NCI-H345 treated with DMSO at 0.1 percent for 48 hours (cell line): ENCODE measurements at regions not wholly inside any gene's neighbourhood (a gene's known extent, or its start where the extent isn't known, plus 50 kb on each side); places are given as distances from the start of the nearest gene placed in this dataset.
A peak's percentile ranks its signal among the peaks of the same experiment; 100 is the strongest.
"Not testable (repeated sequence)": the region's sequence is repeated elsewhere in the genome, so short reads cannot be mapped to it uniquely, and the experiment has no call there.

Experiments used
- DNase-seq: peaks from one replicate; lab custom pipeline; 2025; ENCODE audit not compliant: unreplicated experiment; lab: John Stamatoyannopoulos, UW

- no peak for DNase-seq
These were observed 50.7 kb upstream of the DIAPH3 start for GRCh38 chr13:60214213-60215055.

DNA sequence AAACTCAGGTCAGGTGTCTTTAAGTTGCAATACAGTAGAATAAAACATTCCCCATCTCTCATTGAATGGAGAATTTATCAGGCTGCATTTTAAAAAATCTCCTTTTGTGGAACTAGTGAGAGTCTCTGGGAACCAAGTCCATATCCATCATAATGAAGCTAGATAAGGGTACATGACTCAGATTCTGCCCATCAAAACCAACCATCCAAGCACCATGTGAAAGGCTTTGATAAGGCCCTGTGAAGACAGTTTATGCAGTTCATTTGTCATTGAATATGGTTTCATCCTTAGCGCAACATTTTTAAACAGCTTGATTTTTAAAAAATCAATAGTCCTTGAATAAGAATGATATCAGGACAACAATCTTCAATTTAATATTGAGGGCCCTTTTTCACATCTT, 56.3 kb upstream of the DIAPH3 start:
- no peak for DNase-seq

DNA sequence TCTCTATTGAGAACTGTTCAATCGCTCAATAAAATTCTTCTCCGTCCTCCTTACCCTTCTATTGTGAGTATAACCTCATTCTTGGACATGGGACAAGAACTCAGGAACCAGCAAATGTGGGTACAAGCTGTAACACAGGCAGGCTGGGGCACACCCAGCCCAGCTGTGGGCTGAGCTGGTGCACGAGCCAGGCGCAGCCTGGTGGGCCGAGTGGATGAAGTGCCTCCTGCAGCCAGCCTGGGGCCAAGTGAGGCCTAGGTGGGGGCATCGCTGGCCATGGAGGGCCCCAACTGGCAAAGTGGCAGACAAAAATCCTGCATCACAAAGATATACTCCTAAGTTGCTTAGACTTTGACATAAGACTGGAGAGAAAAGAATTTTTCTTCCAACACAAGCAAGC, 57.9 kb upstream of the DIAPH3 start:
- no peak for DNase-seq

- DNase-seq, result no peak
These were observed 62.8 kb upstream of the DIAPH3 start for GRCh38 chr13:60226507-60226906.

DNA sequence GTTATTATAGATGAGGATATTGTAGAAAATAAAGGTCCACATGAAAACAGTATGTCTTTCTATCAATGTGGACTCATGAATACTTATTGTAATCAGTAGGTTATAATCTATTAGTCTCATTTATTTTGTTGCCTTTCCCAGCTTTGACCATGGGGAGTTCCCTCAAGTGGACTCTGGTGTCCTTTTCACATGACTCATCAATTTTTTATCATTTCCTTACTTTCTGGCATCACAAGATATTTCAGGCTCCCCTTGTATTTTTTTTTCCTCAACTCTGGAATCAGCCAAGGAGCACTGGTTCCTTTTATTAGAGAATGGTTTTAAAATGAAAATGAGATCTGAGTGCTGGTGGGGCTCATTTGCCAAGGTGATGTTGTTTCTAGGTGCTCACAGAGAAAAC, 63.4 kb upstream of the DIAPH3 start:
- DNase-seq, result no peak

GRCh38 chr13:60229708-60230272, 66.1 kb upstream of the DIAPH3 start:
- no peak for DNase-seq

GRCh38 chr13:60230593-60230992, 66.9 kb upstream of the DIAPH3 start:
- no peak for DNase-seq

DNA sequence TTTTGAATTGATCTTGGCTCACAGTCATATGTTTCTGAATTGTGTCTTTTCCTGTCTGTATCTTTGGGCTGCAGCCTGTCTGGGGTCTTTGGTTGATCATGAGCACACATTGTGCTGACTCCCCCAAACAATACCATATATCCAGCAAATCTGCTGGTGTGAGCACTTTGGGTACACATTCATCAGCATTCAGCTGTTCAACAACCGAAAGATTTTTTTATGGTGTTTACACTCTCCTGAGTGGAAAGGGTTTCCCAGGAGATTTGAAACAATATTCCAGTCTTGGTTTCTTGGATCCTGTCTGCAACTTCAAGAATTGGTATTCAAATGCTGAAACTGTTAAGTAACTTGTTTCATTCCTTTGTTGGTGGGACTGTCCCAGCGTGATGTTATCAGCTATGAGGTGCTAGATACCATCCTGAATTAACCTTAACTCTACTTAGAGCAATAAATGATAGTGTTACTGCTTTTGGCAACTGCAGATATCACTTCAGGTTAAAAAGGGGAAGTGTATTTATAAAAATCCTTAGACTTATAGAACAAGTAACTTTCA, 78.4 kb upstream of the DIAPH3 start:
- no peak for DNase-seq

- DNase-seq, result no peak
These were observed 80.7 kb upstream of the DIAPH3 start for GRCh38 chr13:60244381-60244780.

GRCh38 chr13:60251419-60251818, 87.7 kb upstream of the DIAPH3 start:
- DNase-seq, result not testable (repeated sequence)

DNA sequence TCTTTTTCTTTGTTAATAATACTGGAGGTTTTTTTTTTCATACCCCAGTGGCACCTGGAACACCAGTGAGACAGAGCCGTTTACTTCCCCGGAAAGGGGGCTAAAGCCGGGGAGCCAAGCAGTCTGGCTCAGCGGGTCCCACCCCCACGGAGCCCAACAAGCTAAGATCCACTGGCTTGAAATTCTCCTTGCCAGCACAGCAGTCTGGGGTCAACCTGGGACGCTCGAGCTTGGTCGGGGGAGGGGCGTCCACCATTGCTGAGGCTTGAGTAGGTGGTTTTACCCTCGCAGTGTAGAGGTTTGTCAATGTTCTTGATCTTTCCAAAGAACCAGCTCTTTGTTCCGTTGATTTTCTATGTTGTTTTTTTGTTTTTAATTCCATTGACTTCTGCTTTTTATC, 94.6 kb upstream of the DIAPH3 start:
- no peak for DNase-seq

GRCh38 chr13:60260440-60260839, 96.7 kb upstream of the DIAPH3 start:
- DNase-seq, result peak; percentile 66

DNA sequence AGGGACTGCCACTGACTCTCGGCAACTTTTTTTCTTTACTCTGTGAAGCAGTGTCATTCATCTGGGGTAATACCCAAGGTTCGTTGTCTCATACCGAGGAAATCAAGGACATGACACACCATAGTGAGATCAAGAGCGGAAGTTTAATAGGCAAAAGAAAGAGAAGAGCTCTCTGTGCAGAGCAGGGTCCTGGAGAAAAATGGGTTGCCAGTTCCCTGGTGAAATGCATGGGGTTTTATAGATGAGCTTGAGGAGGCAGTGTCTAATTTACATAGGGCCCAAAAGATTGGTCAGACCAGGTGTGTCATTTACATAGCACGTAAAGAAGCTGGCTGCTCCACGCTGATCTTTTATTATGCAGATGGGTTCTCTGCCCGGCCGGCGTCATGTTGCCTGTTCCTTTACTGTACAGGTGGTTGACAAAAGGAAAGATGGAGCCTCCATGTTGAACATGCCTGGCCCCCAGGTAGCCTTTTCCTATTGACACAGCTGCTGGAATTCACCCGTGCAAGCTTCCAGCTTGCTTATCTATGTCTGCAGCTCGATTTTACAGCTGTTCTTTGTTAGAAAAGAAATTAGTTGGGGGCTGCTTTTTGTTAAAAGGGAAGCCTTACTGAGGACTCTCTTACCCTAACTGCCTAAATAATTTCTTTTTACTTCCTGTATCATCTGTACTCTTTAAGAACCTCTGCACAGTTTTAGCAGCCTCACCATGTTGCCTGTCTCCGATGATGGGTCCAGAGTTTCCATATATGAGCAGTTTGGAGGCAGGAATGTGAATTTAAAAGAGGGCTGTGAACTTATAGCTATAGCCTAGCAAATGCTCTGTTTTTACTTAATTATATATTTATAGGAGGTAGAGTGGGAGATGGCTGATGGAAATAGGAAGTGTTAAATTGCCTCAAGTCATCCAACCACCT, 98.0 kb upstream of the DIAPH3 start:
- DNase-seq, result peak; percentile 98

DNA sequence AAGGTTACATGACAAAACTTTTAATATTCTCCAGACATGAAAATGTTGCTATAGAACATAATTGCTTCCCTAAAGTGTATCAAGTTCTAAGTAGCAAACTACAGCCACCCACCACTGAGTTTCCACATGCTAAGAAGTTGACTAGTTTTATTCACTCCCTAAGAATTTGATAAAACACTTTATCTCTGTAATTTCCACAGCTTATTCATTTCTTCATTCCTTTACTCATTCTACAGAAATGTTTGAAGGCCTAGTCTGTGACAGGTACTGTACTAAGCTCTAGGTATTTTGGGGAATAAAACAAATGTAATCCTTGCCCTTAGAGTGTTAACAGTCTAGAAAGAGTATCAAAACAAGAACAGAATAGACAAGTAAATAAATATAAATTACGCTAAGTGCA, 101.8 kb upstream of the DIAPH3 start:
- no peak for DNase-seq

DNA sequence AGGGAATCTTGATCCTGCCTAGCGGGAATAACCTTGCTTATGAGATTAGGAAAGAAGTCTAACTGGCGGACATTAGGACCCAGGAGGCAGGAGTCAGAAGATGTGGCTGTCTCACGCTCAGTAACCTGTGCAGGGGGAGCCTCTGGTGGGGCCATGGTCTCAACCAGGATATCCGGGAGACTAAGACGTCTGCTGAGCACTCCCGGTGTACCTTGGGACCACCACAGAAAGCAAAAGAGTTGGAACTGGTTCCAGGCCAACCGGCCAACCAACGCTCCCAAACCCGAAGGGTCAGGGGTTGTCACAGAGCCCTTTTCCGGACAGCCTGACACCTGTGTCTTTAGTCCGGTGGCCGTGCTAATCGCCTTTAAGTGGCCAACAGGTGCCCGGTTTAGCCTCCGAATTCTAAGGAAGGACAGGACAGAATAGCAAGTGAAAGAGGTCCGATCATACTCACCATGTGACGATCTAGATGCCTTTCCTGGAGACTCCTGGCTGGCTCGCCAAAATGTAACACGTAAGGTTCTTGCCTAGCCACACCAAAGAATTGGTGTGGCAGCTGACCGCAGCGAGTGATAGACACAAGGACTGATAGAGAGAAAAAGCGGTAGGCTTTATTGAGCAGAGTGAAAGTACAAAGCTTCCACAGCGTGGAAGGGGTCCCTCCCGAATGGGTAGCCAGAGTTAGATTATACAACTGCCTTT, 103.9 kb upstream of the DIAPH3 start:
- DNase-seq, result no peak

- DNase-seq, result no peak
These were observed 104.5 kb upstream of the DIAPH3 start for GRCh38 chr13:60268203-60268555.

DNA sequence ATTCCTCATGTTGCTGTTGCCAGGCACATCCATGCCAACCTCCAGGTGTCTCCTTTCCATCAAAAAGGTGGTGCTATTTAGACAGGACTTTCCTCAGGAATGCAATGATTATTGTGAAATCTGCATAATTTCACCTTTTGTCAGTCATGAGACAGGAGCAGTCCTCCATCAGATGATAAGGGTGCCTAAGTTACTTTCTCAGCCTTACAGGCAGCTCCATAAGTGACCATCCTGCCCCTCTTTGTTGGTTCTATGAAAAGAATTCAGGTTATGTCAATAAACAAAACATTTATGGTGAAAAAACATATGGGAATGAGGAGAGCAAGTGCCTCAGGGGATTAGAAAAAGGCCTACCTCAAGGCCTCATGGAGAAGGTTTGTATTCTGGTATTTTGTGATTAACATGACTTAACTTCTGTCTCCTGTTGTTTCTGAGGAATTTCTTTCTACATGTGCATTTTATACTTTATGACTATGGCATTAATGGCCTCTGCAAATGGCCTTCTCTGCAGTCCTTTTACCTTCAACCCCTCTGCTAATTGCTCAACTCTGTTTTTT, 110.3 kb upstream of the DIAPH3 start:
- DNase-seq, result no peak

DNA sequence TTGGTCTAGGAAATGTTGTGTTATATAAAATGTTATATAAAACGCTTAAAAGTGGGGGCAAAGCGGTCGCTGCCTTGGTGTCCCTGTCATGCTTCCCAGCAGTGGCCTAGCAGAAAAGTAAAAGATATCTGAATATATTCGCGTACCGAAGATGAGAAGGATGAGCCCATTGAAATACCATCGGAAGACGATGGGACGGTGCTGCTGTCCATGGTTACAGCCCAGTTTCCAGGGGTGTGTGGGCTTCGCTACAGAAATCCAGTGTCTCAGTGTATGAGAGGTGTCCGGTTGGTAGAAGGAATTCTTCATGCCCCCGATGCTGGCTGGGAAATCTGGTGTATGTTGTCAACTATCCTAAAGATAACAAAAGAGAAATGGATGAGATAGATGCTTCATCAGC, 110.9 kb upstream of the DIAPH3 start:
- no peak for DNase-seq

DNA sequence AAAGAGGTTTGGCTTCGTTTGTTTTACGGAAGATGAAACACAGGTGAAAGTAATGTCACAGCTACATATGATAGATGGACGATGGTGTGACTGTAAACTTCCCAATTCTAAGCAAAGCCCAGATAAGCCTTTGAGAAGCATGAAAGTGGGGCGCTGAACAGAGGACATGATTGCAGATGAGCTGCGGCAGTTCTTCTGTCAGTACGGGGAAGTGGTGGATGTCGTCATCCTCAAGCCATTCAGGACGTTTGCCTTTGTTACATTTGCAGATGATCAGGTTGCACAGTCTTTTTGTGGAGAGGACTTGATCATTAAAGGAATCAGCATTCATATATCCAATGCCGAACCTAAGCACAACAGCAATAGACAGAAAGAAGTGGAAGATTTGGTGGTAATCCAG, 111.5 kb upstream of the DIAPH3 start:
- DNase-seq, result no peak

DNA sequence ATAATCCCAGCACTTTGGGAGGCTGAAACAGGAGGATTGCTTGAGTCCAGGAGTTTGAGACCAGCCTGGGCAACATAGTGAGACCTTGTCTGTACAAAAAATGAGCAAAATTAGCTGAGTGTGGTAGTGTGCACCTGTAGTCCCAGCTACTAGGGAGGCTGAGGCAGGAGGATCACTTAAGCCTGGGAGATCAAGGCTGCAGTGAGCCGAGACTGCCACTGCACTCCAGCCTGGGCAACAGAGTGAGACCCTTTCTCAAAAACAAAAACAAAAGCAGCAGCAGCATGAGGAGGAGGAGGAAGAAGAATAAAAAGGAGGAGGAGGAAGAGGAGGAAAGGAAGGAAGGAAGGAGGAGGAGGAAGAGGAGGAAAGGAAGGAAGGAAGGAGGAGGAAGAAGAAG, 116.5 kb upstream of the TDRD3 start:
- DNase-seq, result not testable (repeated sequence)

DNA sequence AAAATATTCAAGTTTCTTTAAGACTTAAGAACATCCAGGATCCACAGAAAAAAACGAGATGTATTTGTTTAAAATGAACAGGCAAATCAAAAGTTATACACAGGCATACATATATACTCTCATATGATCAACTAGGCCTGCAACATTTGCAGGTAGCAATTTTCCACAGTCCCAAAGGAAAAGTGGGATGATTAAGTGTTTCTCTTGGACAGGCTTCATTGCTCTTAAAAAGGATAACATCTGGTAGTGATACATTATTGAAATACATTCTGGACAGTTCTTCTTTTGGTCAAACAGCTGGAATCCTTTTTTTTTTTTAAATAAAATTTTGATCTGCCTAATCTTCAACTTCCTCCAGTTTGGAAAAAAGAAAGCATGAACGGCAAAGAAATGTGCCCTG, 114.8 kb upstream of the TDRD3 start:
- DNase-seq, result peak; percentile 80
